ENCODE measurements at regions not wholly inside any gene's neighbourhood (a gene's known extent, or its start where the extent isn't known, plus 50 kb on each side); places are given as distances from the start of the nearest gene placed in this dataset.

GRCh38 chr17:53934931-53935330 is 112.2 kb downstream of the KIF2B start:
- TF ChIP-seq POLR2A (IDR thresholded peaks at IDR 0.05) = no peak
- TF ChIP-seq, protein P1, sequence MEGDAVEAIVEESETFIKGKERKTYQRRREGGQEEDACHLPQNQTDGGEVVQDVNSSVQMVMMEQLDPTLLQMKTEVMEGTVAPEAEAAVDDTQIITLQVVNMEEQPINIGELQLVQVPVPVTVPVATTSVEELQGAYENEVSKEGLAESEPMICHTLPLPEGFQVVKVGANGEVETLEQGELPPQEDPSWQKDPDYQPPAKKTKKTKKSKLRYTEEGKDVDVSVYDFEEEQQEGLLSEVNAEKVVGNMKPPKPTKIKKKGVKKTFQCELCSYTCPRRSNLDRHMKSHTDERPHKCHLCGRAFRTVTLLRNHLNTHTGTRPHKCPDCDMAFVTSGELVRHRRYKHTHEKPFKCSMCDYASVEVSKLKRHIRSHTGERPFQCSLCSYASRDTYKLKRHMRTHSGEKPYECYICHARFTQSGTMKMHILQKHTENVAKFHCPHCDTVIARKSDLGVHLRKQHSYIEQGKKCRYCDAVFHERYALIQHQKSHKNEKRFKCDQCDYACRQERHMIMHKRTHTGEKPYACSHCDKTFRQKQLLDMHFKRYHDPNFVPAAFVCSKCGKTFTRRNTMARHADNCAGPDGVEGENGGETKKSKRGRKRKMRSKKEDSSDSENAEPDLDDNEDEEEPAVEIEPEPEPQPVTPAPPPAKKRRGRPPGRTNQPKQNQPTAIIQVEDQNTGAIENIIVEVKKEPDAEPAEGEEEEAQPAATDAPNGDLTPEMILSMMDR (IDR thresholded peaks at IDR 0.05) = no peak
- no peak for TF ChIP-seq EP300 (IDR thresholded peaks at IDR 0.05)
